RCC 7860 (cell line): ENCODE measurements at regions not wholly inside any gene's neighbourhood (a gene's known extent, or its start where the extent isn't known, plus 50 kb on each side); places are given as distances from the start of the nearest gene placed in this dataset.

Experiments used
- DNase-seq: peaks from one replicate; pipeline ENCODE4 v3.0.0-alpha.2; 2015; ENCODE audit warnings: low spot score
- FAIRE-seq: peaks from 2 replicates; lab custom pipeline; 2012; peaks lifted over from hg19 to GRCh38; lab: Jason Lieb, UNC

DNA sequence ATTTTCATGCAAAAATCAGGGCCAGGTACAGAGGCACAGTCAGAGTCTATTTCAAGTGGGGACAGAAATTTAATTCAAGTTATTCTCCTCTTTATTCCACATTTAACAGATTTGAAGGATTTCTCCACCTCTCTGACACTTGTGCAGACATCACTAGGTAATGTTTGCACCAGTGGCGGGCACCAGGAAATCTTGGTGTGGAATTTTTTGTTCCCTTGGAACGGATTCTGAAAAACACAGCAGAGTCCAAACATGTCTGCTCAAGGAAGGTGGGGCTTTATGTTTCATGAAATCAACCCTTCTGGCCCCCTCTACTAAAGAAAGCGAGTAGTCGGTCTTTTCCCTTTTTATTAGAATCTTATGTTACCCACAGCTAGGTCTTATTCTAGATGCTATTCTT is 271.2 kb upstream of the MDFIC2 start:
- DNase-seq, result no peak
- FAIRE-seq, result no peak

DNA sequence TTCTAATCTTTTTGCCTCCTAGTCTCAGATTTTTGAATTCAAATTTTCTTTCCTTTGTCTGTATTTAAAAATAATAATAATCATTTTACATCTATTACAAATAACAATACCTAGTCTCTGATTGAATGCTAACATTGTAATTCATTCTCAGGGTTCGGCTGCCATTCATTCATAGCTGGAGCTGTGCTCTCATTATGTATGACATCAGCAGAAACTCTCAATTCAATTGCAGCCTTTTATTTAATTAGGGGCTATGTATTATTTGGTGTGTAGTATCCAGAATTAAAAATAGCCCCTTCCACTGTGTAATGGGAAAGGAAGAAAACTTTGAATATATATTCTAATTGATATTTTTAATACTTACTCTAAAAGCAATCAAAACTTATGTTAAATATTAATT is 270.4 kb upstream of the MDFIC2 start:
- FAIRE-seq (no peak), DNase-seq (no peak)

DNA sequence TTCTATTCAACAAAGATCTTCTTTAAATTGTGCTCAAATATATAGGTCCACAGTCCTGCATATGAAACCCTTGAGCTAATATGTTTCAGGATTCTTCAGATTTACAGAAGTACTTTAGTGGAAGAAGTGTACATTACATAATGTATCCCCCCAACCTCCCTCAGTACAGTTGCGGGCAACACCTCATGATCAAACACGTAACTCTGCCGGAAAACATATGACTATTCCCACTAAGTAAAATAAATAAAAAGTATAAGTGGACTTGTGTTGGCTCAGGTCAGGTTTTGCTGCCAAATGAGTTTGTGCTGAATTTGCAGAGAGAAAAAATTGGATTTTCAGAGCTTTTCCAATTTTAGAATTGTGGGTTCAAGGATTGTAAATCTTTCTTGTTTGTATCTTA is 267.6 kb upstream of the MDFIC2 start:
- no peak for DNase-seq
- FAIRE-seq, result no peak

DNA sequence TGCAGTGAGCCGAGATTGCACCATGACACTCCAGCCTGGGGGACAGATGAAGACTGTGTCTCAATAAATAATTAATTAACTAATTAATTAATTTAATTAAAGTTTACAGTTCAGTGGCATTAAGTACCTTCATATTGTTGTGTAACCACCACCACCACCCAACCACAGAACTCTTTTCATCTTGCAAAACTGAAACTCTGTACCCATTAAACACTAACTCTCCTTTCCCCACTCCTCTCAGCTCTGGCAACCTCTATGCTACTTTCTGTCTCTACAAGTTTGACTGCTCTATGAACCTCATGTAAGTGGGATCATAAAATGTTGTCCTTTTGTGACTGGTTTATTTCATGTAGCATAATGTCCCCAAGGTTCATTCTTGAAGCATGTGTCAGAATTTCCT is 259.3 kb upstream of the MDFIC2 start:
- DNase-seq (no peak), FAIRE-seq (no peak)

DNA sequence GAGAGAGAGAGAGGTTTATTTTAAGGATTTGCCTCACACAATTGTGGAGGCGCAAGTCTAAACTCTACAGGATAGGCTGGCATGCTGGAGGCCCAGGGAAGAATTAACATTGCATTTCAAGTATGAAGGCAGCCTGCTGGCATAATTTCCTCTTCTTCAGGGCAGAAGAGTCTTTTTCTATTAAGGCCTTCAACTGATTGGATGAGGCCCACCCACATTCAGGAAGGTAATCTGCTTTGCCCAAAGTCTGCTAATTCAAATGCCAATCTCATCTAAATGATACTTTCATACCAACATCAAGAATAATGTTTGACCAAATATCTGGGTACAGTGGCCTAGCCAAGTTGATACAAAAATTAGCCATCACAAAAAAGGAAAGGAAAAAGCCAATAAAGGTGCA is 258.1 kb upstream of the MDFIC2 start:
- FAIRE-seq (no peak), DNase-seq (no peak)

DNA sequence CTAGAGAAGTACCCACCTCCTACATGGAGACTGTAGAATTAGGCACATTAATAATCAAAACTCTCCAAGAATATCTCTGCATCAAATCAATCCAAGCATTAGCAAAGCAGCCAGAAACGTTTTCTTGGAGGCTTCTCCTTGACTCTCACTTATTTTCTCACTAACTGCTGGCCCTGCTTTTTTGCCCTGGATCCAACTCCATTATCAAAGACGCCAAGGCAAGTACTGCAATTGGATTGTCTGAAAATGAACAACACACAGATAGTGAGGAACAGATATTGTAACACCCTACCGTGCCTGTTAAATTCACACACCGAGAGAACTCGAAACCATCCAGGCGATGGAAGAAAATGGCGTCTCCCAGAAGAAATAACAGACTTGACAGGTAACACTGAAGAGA is 256.2 kb upstream of the MDFIC2 start:
- no peak for DNase-seq
- FAIRE-seq, result no peak

DNA sequence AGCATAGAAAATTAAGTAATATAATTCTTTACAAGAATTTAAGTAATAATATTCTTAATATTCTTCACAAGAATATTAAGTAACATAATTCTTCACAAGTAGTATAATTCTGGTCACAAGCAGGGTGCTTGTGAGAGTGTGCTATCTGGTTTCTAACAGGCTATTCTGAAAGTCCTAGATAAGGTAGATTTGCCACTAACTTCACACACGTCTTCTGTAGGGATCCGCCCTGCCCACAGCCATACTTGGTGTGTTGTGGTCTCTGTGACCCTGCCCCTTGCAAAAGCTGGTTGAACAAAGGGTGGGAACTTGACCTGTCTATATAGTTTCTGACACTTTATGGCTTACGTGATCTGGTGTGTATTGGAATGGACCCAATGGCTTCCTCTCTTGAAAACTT is 253.4 kb upstream of the MDFIC2 start:
- DNase-seq, result no peak
- FAIRE-seq, result no peak

DNA sequence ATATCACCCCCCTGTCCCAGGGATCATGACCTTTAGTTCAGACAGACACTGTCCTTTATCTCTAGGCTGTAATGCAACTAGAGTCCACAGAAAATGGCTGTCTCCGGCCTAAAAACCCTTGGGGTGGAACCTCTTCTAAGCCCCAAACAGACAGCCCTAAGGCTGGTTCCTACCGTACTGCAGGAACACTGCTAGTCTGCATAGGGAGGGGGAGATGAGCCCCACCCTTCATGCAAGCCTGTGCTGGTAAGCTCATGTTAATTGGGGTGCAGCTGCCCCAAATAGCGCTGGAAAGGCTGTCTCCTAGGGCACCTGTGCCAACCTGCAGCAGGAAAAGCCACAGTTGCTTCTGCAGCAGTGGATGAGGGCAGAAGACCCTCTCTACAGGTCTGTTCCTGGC is 252.1 kb upstream of the MDFIC2 start:
- FAIRE-seq (no peak), DNase-seq (no peak)

DNA sequence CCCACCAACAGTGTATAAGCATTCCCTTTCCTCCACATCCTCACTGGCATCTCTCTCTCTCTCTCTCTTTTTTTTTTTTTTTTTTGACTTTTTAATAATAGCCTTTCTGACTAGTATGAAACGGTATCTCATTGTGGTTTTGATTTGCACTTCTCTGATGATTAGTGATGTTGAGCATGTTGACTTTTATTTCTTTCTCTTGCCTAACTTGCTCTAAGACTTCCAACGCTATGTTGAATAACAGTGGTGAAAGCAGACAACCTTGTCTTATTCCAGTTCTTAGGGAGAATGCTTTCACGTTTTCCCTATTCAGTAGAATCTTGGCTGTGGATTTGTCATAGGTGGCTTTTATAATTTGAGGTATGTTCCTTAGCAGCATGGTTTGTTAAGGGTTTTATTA is 249.4 kb upstream of the MDFIC2 start:
- DNase-seq (no peak), FAIRE-seq (no peak)

DNA sequence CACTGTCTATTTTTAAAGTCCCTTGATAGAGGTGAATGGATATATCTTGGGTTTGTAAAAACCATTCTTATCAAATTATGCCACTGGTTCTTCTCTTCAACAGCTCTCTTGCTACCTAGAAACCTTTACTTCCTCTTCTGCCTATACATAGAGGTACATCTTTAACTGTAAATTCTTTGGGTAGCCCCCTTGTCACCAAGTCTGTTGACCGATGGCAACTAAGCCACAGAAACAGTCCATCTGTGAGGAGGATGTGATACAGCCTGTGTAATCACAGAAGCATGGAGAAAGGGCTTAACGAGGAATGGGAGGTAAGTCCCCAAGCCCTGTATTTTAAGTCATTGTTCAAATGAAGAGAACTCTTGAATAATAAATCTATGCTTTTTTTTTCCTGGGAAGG is 246.5 kb upstream of the MDFIC2 start:
- DNase-seq, result no peak
- FAIRE-seq, result no peak

DNA sequence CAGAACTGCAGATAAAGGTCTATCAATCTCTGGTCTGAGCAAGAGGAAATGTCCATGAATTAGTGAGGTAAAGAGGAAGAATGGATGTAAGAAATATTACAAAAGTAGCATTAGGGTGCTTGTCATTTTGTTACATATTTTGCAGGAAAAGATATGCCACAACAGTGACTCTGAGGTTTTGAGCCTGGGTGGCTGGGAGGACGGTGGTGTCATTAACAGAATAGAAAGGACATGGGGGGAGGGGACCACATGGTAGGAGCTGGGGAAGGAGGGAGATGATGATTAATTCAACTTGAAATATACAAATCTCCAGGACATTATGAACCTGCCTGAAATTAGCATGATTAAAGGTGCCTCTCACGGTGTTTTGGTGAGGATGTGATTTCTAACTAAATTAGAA is 245.5 kb upstream of the MDFIC2 start:
- DNase-seq (no peak), FAIRE-seq (no peak)

DNA sequence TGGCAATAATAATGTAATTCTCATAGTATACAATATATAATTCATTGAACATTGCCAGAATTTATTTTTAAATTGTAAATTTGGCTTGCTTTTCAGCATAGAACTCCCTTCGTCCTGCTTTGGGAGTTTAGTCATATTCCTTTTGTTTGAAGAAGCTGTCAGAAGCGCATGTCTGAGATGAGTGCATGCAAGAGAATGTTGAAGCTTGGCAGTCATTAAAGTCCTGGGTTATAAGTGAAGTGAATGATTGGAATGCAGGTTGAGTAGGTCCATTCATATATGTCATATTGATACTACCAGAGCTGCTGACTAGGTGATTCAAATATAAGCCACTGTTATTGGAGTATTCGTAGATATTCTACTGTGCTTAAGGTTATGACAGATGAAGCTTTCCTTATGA is 243.6 kb upstream of the MDFIC2 start:
- DNase-seq, result no peak
- FAIRE-seq, result no peak

DNA sequence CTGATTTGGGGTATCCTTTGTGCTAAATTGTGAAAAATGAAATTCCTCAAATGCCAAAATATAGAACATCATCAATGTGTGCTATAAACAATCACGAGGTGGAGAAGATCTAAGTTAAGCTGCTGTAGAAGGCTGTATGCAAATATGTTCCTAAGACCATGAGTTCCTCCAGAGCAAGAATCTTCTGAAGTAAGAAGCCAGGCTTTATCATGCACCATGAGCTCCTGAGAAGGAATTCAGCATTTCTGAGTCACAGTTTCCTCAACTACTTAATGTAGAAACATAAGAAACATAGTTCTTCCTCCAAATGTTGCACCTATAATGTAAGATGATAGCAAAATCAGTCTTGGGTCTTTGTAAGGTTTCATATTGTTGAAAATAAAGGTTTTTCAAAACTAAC is 241.7 kb upstream of the MDFIC2 start:
- DNase-seq (no peak), FAIRE-seq (no peak)

DNA sequence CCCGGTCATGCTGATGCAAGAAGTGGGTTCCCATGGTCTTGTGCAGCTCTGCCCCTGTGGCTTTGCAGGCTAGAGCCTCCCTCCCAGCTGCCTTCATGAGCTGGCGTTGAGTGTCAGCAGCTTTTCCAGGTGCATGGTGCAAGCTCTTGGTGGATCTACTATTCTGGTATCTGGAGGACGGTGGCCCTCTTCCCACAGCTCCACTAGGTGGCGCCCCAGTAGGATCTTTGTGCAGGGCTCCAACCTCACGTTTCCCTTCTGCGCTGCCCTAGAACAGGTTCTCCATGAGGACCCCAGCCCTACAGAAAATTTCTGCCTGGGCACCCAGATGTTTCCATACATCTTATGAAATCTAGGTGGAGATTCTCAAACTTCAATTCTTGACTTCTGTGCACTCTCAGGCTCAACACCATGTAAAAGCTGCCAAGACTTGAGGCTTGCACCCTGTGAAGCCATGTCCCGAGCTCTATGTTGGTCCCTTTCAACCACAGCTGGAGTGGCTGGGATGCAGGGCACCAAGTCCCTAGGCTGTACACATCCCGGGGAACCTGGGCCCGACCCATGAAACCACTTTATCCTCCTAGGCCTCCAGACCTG is 238.4 kb upstream of the MDFIC2 start:
- peak; percentile 15 for DNase-seq

DNA sequence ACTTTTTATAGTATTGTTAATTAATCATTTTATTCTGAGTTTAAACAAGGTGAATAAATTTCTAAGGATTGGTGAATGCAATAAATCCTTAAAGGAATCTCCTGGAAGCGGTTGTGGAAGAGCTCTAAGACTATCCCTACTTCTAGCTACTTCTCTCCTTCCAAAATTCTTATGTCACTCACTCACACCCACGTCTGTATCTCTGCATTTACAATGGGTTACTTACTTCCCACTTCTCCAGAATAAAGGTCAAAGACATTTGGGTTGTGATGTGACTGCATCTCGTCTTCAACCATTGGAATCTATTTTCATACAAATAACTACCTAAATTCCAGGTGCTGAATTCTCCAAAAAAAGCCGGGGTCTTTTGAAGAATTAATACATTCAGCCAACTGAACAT is 234.2 kb upstream of the MDFIC2 start:
- FAIRE-seq (no peak), DNase-seq (no peak)

More for the DNA sequence above, 238.4 kb upstream of the MDFIC2 start:
- no peak for FAIRE-seq

DNA sequence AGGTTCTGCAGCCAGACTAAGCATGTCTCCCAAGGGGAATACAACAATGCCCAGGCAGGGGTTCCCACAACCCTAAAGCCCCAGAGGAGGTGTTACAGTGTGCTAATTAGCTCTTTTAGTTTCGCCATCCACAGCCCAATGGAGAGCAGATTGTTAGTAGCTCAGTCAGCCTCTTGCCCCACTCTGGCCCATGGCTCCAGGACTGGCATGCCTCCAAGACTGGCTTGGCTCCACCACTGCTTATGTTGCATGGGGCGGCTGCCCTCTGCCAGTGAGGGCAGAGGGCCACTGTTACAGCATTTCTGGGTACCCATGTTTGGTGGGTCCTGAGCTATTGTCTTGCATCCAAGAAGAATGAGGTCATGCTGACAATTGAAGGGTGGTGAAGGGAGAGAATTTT is 231.1 kb upstream of the MDFIC2 start:
- DNase-seq (no peak), FAIRE-seq (no peak)

DNA sequence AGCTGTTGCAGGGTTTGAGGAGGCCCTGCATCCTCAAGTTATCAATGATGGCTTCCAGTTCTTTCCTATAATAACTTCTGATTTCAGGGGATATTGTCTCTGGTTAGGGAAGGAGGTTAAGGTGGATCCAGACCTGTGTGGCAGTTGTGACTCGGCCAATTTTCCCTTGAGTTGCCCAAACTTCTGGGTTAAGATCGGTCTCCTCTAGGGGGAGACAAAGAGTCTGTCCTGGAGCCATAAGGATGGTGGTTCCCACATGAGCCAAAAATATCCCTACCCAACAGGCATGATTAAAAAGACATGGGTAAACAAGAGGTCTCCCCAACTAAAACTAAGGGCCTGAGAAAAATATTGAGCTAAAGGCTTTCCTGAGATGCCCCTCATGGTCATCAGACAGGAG is 227.5 kb upstream of the MDFIC2 start:
- FAIRE-seq (no peak), DNase-seq (no peak)

DNA sequence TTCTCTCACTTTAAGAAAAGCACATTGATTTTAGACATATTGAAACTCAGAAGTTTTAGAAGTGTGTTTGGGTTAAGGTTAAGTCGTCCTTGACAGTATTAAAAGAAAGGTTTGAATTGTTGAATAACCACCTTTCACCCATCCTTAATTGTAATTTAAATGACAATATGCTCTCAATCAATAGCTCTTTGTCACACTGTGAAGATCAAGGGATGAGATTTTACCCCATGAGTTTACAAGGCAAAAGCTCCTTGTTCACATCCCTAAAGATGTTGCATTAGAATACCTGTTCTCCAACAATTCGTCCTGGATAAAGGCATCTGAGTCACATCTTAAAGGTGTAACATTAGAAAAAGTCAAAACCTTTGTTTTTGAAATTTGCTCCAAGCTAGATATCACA is 220.4 kb upstream of the MDFIC2 start:
- DNase-seq, result no peak
- FAIRE-seq, result no peak

DNA sequence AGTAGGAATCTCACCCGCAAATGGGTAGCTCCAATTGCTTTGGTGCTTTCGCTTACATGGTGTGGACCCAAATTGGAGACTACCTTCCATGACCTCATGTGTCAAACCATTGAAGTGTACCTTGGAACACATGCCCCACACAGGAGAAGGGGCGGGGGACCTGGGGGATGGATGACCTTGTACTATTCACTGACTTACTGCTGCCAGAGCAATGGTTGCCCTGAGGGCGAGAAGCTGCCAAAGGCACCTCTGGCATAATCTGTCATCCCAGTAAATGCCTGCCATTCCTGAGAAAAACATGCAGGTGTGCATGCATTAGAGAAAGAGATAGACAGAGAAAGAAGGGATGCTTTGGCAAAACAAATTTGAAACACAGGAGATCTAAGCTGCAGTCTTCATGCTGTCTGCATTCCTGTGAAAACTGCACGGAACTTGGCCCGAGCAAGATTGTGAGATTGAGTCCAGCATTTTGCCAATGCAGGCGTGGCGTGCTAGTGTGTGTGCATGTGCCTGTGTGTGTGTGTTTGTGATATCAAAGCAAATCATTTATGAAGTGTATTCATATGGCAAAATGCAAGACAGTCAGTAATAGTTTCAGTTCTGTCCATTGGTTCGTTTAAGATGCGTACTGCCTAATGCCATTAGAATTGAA is 219.5 kb upstream of the MDFIC2 start:
- FAIRE-seq, result no peak
- no peak for DNase-seq

DNA sequence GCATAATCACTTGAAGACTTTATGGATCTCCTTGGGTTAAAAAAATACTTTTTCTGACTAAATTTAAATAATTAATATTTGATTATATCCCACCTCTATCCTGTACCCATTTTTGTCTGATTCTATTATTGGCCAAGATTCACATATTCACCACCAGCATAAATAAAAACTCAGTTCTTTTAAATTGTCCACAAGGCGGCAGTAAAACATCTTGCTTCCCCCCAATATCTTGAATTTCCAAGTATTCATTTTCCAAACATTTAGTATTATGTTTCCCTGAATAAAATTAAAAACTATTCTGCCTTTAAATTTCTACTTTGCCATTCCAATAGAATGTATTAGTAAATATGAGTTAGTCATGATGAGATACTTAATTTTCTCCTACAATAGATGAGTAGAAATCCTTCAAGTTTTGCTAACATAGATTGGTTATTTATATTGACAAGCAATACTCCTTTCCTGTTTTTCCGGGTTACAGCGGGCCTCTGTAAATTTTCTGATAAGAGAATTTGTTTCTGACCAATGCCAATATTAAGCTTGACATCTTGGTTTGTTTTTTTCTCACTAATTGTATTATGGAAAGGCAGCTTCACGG is 218.7 kb upstream of the MDFIC2 start:
- DNase-seq (peak; percentile 26), FAIRE-seq (peak; percentile 27)

DNA sequence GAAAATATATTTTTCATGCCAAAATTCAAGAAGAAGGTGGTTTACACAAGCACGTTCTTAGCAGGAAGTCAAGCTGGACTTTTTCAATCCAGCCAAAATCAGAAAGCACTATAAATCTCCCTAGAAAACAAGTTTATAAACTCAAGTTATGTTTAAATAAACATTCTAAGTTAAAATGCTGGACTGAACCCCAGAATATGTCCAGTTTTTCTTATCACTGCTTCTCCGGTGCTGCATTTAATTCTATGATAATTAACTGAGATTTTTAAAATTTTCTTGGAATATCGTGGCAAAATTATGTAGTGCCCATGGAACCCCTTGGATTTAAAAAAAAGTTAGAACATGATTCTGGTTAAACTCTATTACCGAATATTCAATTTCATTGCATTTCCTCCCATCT is 218.2 kb upstream of the MDFIC2 start:
- FAIRE-seq, result no peak

DNA sequence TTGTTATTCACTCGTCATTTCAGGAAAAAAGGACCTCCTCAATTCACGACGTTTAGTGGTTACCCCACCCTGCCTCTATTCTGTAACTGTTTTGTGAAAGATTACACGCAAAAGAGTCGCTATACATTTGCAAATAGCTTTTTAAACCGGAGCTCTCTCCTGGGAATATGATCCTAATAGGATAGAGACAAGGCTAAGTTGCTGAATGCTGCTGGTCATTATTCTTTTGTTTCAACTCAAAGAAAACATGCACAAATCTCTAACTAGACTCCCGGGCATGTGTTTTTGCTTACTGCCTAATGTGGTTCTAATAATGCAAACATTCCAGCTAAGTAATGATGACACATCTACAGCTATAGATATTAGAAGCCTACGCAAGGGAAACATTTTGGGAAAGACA is 214.6 kb upstream of the MDFIC2 start:
- FAIRE-seq, result no peak
- no peak for DNase-seq

More for the DNA sequence above, 218.2 kb upstream of the MDFIC2 start:
- no peak for DNase-seq
